ENCODE measurements at regions not wholly inside any gene's neighbourhood (a gene's known extent, or its start where the extent isn't known, plus 50 kb on each side); places are given as distances from the start of the nearest gene placed in this dataset.

DNA sequence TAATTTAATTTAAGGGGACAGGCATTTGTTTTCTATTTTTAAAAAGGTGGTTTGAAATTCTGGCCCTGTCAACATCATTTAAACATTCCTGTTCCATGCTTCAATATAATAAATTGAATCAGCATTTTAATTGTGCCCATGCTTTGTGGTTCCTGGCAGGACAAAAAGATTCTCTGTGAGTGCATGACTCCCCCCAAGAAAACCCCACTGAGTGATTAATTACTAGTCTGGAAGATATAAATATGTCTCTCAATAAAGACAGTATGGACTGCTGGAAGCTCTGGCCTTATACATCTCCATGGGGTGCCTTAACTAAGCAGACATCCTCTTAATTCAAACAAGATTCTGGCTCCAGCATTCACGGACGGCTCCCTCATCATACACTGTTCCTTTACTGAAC lies 95.0 kb upstream of the PSMD7 start (continued):
- TF ChIP-seq FOSL1 (IDR thresholded peaks at IDR 0.05; ENCODE audit: insufficient read depth, low read depth, low read length) (no peak), POLR2AphosphoS5 (IDR thresholded peaks at IDR 0.05; ENCODE audit: low read depth, low read length) (no peak), SIX5 (IDR thresholded peaks at IDR 0.05; ENCODE audit: low read depth, low read length) (no peak), CBX8 (IDR thresholded peaks at IDR 0.05; ENCODE audit: borderline replicate concordance, low read depth, low read length) (no peak), RXRA (IDR thresholded peaks at IDR 0.05; ENCODE audit: insufficient read depth, low read depth, low read length) (no peak)

Measured in H1 (cell line).